Activated naive CD4-positive, alpha-beta T cell treated with Interleukin-2 at 50 U/mL for 16 hours (primary cell): ENCODE measurements at regions not wholly inside any gene's neighbourhood (a gene's known extent, or its start where the extent isn't known, plus 50 kb on each side); places are given as distances from the start of the nearest gene placed in this dataset.

ENCODE experiments used
- DNase-seq: peaks from one replicate; pipeline ENCODE4 v3.0.0-alpha.2; 2020

GRCh38 chr9:89814340-89815040, 209.7 kb downstream of the GADD45G start:
- no peak for DNase-seq

- no peak for DNase-seq
These were observed 210.5 kb downstream of the GADD45G start for GRCh38 chr9:89815061-89815902.

- DNase-seq = no peak
These were observed 211.2 kb downstream of the GADD45G start for GRCh38 chr9:89815903-89816573.

- no peak for DNase-seq
These were observed 212.5 kb downstream of the GADD45G start for GRCh38 chr9:89817151-89817950.

- no peak for DNase-seq
These were observed 215.5 kb downstream of the GADD45G start for GRCh38 chr9:89820337-89820736.

- DNase-seq = no peak
These were observed 216.3 kb downstream of the GADD45G start for GRCh38 chr9:89821081-89821480.

GRCh38 chr9:89822996-89823395, 218.2 kb downstream of the GADD45G start:
- no peak for DNase-seq

- DNase-seq = no peak
These were observed 220.9 kb downstream of the GADD45G start for GRCh38 chr9:89825669-89826068.

GRCh38 chr9:89826186-89826585, 221.4 kb downstream of the GADD45G start:
- DNase-seq = no peak

GRCh38 chr9:89829346-89829745, 224.5 kb downstream of the GADD45G start:
- no peak for DNase-seq

GRCh38 chr9:89835666-89836065, 230.9 kb downstream of the GADD45G start:
- no peak for DNase-seq

- DNase-seq = no peak
These were observed 232.5 kb downstream of the GADD45G start for GRCh38 chr9:89837162-89837933.

- no peak for DNase-seq
These were observed 233.1 kb downstream of the GADD45G start for GRCh38 chr9:89837934-89838310.

GRCh38 chr9:89838621-89839020, 233.8 kb downstream of the GADD45G start:
- DNase-seq = no peak

- DNase-seq = no peak
These were observed 234.6 kb downstream of the GADD45G start for GRCh38 chr9:89839449-89839848.

- DNase-seq = no peak
These were observed 235.1 kb downstream of the GADD45G start for GRCh38 chr9:89839952-89840351.

- no peak for DNase-seq
These were observed 236.6 kb downstream of the GADD45G start for GRCh38 chr9:89841456-89841855.

- no peak for DNase-seq
These were observed 237.5 kb downstream of the GADD45G start for GRCh38 chr9:89842267-89842768.

GRCh38 chr9:89843074-89843473, 238.3 kb downstream of the GADD45G start:
- DNase-seq = no peak

- DNase-seq = no peak
These were observed 238.8 kb downstream of the GADD45G start for GRCh38 chr9:89843591-89843990.

GRCh38 chr9:89844075-89844474, 239.3 kb downstream of the GADD45G start:
- no peak for DNase-seq

GRCh38 chr9:89844535-89844934, 239.7 kb downstream of the GADD45G start:
- no peak for DNase-seq
